GM23338 (cell line): ENCODE measurements at regions not wholly inside any gene's neighbourhood (a gene's known extent, or its start where the extent isn't known, plus 50 kb on each side); places are given as distances from the start of the nearest gene placed in this dataset.

Experiments
- ATAC-seq: fragments of 200-7000 bp; cut with Tn5 transposase; 3 replicates; pipeline ENCODE4 v1.9.1; 2020
- DNase-seq: peaks from one replicate; pipeline ENCODE4 v3.0.0-alpha.2; 2015; ENCODE audit warnings: low spot score
- H2AFZ ChIP-seq: fragments of 200-600 bp; sonication (generic); 2 replicates; pipeline ENCODE4 v1.8.0; 2016; ENCODE audit warnings: antibody characterized with exemption, mild to moderate bottlenecking, moderate library complexity
- H3F3A ChIP-seq: fragments of 200-600 bp; sonication (generic); replicated peaks from 2 replicates; pipeline ENCODE4 v1.8.0; 2017; ENCODE audit warnings: antibody characterized with exemption, mixed run types, low read depth
- H3K27ac ChIP-seq: fragments of 200-600 bp; sonication (generic); 2 replicates; pipeline ENCODE4 v1.6.1; 2016; ENCODE audit warnings: low read depth
- H3K27me3 ChIP-seq: fragments of 200-600 bp; sonication (generic); 2 replicates; pipeline ENCODE4 v1.8.0; 2016; ENCODE audit warnings: mild to moderate bottlenecking, mixed run types, moderate library complexity; ENCODE audit not compliant: insufficient read depth
- H3K36me3 ChIP-seq: fragments of 200-600 bp; sonication (generic); 2 replicates; pipeline ENCODE4 v1.8.0; 2016; ENCODE audit warnings: mild to moderate bottlenecking; ENCODE audit not compliant: insufficient read depth
- H3K4me1 ChIP-seq: fragments of 200-600 bp; sonication (generic); 2 replicates; pipeline ENCODE4 v1.8.0; 2016; ENCODE audit warnings: mild to moderate bottlenecking, moderate library complexity; ENCODE audit not compliant: insufficient read depth
- H3K4me2 ChIP-seq: fragments of 200-600 bp; sonication (generic); 2 replicates; pipeline ENCODE4 v1.7.1; 2017; ENCODE audit warnings: mixed run types
- H3K4me3 ChIP-seq: fragments of 200-600 bp; sonication (generic); 2 replicates; pipeline ENCODE4 v1.6.1; 2016; ENCODE audit warnings: mixed run types
- H3K79me2 ChIP-seq: fragments of 200-600 bp; sonication (generic); replicated peaks from 2 replicates; pipeline ENCODE4 v1.8.0; 2017; ENCODE audit warnings: mild to moderate bottlenecking; ENCODE audit not compliant: insufficient read depth
- H3K9me2 ChIP-seq: fragments of 200-600 bp; sonication (generic); 2 replicates; pipeline ENCODE4 v1.8.0; 2017; ENCODE audit not compliant: insufficient read depth
- H4K20me1 ChIP-seq: fragments of 200-600 bp; sonication (generic); replicated peaks from 2 replicates; pipeline ENCODE4 v1.8.0; 2017; ENCODE audit warnings: mild to moderate bottlenecking; ENCODE audit not compliant: insufficient read depth
- H3K27ac Mint-ChIP-seq: 2 replicates; pipeline ENCODE4 v1.8.0; 2020; ENCODE audit warnings: inconsistent platforms, mild to moderate bottlenecking, moderate library complexity, mixed read lengths
- H3K27me3 Mint-ChIP-seq: 3 replicates; pipeline ENCODE4 v1.8.0; 2022; ENCODE audit warnings: low read depth, mild to moderate bottlenecking, moderate library complexity, mixed read lengths, inconsistent platforms; ENCODE audit not compliant: insufficient read depth, poor library complexity
- H3K36me3 Mint-ChIP-seq: 3 replicates; pipeline ENCODE4 v1.8.0; 2021; ENCODE audit warnings: low read depth, mild to moderate bottlenecking, inconsistent platforms, moderate library complexity, mixed read lengths
- H3K4me1 Mint-ChIP-seq: 3 replicates; pipeline ENCODE4 v1.8.0; 2020; ENCODE audit warnings: mild to moderate bottlenecking, inconsistent platforms, mixed read lengths
- H3K4me3 Mint-ChIP-seq: 3 replicates; pipeline ENCODE4 v1.8.0; 2021; ENCODE audit warnings: moderate library complexity, mild to moderate bottlenecking, inconsistent platforms, mixed read lengths
- H3K9me3 Mint-ChIP-seq: 3 replicates; pipeline ENCODE4 v1.8.0; 2020; ENCODE audit warnings: moderate library complexity, mild to moderate bottlenecking, inconsistent platforms, mixed read lengths
- CREB1 ChIP-seq: fragments of 250-450 bp; sonication (Bioruptor Pico); IDR thresholded peaks from 2 replicates; pipeline ENCODE4 v1.5.0; 2020; ENCODE audit warnings: low read depth, mild to moderate bottlenecking, moderate library complexity
- ETS1 ChIP-seq: IDR thresholded peaks from 2 replicates; pipeline ENCODE4 v1.6.1; 2016; ENCODE audit warnings: antibody characterized with exemption
- EZH2 ChIP-seq: fragments of 200-600 bp; sonication (generic); IDR thresholded peaks from one replicate; pipeline ENCODE4 v1.8.0; 2017; ENCODE audit warnings: antibody characterized with exemption, mild to moderate bottlenecking, low read depth; ENCODE audit not compliant: unreplicated experiment
- EZH2phosphoT487 ChIP-seq: fragments of 200-600 bp; sonication (generic); IDR thresholded peaks from one replicate; pipeline ENCODE4 v1.8.1; 2018; ENCODE audit warnings: antibody characterized with exemption; ENCODE audit not compliant: unreplicated experiment
- JUNB ChIP-seq: IDR thresholded peaks from one replicate; pipeline ENCODE4 v1.6.1; 2016; ENCODE audit warnings: antibody characterized with exemption; ENCODE audit not compliant: unreplicated experiment
- NANOG ChIP-seq: IDR thresholded peaks from 2 replicates; pipeline ENCODE4 v1.6.1; 2016; ENCODE audit warnings: antibody characterized with exemption, borderline replicate concordance
- POLR2AphosphoS5 ChIP-seq: IDR thresholded peaks from 2 replicates; pipeline ENCODE4 v1.6.1; 2016; ENCODE audit warnings: antibody characterized with exemption, low read depth
- STAT1 ChIP-seq: IDR thresholded peaks from one replicate; pipeline ENCODE4 v1.6.1; 2016; ENCODE audit warnings: antibody characterized with exemption; ENCODE audit not compliant: unreplicated experiment
- ZNF114 ChIP-seq: fragments of 250-450 bp; sonication (Bioruptor Pico); IDR thresholded peaks from 2 replicates; pipeline ENCODE4 v1.5.0; 2020; ENCODE audit warnings: mild to moderate bottlenecking, moderate library complexity
- ZNF331 ChIP-seq: fragments of 250-450 bp; sonication (Bioruptor Pico); IDR thresholded peaks from 2 replicates; pipeline ENCODE4 v1.5.0; 2020; ENCODE audit warnings: low read depth, mild to moderate bottlenecking, moderate library complexity
- TF ChIP-seq, protein P1 (sequence below): fragments of 250-450 bp; sonication (Bioruptor Pico); IDR thresholded peaks from 2 replicates; pipeline ENCODE4 v1.5.0; 2020; ENCODE audit warnings: mild to moderate bottlenecking, moderate library complexity
- TF ChIP-seq, protein P2 (sequence below): IDR thresholded peaks from one replicate; pipeline ENCODE4 v1.6.1; 2018; ENCODE audit warnings: antibody characterized with exemption; ENCODE audit not compliant: unreplicated experiment
- TF ChIP-seq, protein P3 (sequence below), 2 experiments: fragments of 200-600 bp in 1 of 2; sonication (generic) in 1 of 2; conservative IDR thresholded peaks; 2 replicates each; pipeline versions ENCODE4 v1.5.1 to v1.6.1; 2016 to 2017; ENCODE audit warnings: antibody characterized with exemption in 2 of 2, low read depth in 2 of 2, mild to moderate bottlenecking in 2 of 2, moderate library complexity in 1 of 2

- no peak for DNase-seq
- no peaks in the 10 kb centered on the region for H3K36me3 ChIP-seq
- H3K79me2 ChIP-seq: no peaks in the 10 kb centered on the region
- no peak overlapping the region for H3K4me3 Mint-ChIP-seq
- H3K4me1 Mint-ChIP-seq: no peaks in the 10 kb centered on the region; the same call in 2 of the 3 replicates
- ATAC-seq: no peak
- H3F3A ChIP-seq: no peaks in the 10 kb centered on the region
- no peaks in the 10 kb centered on the region for H3K27me3 Mint-ChIP-seq
- H3K36me3 Mint-ChIP-seq: no peaks in the 10 kb centered on the region; the same call in 2 of the 3 replicates
- H3K4me2 ChIP-seq: no peak overlapping the region
- no peaks in the 10 kb centered on the region for H3K27me3 ChIP-seq
- H2AFZ ChIP-seq: no peak overlapping the region
- H4K20me1 ChIP-seq: no peaks in the 10 kb centered on the region
- H3K27ac ChIP-seq: no peak overlapping the region
- H3K9me2 ChIP-seq: no peaks in the 10 kb centered on the region
- no peak overlapping the region for H3K27ac Mint-ChIP-seq
- TF ChIP-seq EZH2: no peak
- no peak for TF ChIP-seq EZH2phosphoT487
- no peak for TF ChIP-seq POLR2AphosphoS5
- TF ChIP-seq, protein P1, sequence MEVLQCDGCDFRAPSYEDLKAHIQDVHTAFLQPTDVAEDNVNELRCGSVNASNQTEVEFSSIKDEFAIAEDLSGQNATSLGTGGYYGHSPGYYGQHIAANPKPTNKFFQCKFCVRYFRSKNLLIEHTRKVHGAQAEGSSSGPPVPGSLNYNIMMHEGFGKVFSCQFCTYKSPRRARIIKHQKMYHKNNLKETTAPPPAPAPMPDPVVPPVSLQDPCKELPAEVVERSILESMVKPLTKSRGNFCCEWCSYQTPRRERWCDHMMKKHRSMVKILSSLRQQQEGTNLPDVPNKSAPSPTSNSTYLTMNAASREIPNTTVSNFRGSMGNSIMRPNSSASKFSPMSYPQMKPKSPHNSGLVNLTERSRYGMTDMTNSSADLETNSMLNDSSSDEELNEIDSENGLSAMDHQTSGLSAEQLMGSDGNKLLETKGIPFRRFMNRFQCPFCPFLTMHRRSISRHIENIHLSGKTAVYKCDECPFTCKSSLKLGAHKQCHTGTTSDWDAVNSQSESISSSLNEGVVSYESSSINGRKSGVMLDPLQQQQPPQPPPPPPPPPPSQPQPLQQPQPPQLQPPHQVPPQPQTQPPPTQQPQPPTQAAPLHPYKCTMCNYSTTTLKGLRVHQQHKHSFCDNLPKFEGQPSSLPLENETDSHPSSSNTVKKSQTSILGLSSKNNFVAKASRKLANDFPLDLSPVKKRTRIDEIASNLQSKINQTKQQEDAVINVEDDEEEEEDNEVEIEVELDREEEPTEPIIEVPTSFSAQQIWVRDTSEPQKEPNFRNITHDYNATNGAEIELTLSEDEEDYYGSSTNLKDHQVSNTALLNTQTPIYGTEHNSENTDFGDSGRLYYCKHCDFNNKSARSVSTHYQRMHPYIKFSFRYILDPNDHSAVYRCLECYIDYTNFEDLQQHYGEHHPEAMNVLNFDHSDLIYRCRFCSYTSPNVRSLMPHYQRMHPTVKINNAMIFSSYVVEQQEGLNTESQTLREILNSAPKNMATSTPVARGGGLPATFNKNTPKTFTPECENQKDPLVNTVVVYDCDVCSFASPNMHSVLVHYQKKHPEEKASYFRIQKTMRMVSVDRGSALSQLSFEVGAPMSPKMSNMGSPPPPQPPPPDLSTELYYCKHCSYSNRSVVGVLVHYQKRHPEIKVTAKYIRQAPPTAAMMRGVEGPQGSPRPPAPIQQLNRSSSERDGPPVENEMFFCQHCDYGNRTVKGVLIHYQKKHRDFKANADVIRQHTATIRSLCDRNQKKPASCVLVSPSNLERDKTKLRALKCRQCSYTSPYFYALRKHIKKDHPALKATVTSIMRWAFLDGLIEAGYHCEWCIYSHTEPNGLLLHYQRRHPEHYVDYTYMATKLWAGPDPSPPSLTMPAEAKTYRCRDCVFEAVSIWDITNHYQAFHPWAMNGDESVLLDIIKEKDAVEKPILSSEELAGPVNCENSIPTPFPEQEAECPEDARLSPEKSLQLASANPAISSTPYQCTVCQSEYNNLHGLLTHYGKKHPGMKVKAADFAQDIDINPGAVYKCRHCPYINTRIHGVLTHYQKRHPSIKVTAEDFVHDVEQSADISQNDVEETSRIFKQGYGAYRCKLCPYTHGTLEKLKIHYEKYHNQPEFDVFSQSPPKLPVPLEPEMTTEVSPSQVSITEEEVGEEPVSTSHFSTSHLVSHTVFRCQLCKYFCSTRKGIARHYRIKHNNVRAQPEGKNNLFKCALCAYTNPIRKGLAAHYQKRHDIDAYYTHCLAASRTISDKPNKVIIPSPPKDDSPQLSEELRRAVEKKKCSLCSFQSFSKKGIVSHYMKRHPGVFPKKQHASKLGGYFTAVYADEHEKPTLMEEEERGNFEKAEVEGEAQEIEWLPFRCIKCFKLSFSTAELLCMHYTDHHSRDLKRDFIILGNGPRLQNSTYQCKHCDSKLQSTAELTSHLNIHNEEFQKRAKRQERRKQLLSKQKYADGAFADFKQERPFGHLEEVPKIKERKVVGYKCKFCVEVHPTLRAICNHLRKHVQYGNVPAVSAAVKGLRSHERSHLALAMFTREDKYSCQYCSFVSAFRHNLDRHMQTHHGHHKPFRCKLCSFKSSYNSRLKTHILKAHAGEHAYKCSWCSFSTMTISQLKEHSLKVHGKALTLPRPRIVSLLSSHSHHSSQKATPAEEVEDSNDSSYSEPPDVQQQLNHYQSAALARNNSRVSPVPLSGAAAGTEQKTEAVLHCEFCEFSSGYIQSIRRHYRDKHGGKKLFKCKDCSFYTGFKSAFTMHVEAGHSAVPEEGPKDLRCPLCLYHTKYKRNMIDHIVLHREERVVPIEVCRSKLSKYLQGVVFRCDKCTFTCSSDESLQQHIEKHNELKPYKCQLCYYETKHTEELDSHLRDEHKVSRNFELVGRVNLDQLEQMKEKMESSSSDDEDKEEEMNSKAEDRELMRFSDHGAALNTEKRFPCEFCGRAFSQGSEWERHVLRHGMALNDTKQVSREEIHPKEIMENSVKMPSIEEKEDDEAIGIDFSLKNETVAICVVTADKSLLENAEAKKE: no peak
- TF ChIP-seq ZNF331 (CRISPR knock-in tag): no peak
- TF ChIP-seq, protein P2, sequence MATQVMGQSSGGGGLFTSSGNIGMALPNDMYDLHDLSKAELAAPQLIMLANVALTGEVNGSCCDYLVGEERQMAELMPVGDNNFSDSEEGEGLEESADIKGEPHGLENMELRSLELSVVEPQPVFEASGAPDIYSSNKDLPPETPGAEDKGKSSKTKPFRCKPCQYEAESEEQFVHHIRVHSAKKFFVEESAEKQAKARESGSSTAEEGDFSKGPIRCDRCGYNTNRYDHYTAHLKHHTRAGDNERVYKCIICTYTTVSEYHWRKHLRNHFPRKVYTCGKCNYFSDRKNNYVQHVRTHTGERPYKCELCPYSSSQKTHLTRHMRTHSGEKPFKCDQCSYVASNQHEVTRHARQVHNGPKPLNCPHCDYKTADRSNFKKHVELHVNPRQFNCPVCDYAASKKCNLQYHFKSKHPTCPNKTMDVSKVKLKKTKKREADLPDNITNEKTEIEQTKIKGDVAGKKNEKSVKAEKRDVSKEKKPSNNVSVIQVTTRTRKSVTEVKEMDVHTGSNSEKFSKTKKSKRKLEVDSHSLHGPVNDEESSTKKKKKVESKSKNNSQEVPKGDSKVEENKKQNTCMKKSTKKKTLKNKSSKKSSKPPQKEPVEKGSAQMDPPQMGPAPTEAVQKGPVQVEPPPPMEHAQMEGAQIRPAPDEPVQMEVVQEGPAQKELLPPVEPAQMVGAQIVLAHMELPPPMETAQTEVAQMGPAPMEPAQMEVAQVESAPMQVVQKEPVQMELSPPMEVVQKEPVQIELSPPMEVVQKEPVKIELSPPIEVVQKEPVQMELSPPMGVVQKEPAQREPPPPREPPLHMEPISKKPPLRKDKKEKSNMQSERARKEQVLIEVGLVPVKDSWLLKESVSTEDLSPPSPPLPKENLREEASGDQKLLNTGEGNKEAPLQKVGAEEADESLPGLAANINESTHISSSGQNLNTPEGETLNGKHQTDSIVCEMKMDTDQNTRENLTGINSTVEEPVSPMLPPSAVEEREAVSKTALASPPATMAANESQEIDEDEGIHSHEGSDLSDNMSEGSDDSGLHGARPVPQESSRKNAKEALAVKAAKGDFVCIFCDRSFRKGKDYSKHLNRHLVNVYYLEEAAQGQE: no peak
- no peak for TF ChIP-seq NANOG
- TF ChIP-seq CREB1 (CRISPR knock-in tag): no peak
- TF ChIP-seq ZNF114 (CRISPR knock-in tag): no peak
- TF ChIP-seq STAT1: no peak
- TF ChIP-seq, protein P3, sequence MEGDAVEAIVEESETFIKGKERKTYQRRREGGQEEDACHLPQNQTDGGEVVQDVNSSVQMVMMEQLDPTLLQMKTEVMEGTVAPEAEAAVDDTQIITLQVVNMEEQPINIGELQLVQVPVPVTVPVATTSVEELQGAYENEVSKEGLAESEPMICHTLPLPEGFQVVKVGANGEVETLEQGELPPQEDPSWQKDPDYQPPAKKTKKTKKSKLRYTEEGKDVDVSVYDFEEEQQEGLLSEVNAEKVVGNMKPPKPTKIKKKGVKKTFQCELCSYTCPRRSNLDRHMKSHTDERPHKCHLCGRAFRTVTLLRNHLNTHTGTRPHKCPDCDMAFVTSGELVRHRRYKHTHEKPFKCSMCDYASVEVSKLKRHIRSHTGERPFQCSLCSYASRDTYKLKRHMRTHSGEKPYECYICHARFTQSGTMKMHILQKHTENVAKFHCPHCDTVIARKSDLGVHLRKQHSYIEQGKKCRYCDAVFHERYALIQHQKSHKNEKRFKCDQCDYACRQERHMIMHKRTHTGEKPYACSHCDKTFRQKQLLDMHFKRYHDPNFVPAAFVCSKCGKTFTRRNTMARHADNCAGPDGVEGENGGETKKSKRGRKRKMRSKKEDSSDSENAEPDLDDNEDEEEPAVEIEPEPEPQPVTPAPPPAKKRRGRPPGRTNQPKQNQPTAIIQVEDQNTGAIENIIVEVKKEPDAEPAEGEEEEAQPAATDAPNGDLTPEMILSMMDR (conservative IDR thresholded peaks at IDR 0.05; ENCODE audit: low read depth in 2 of 2): no peak
- no peak for TF ChIP-seq JUNB
- TF ChIP-seq ETS1: no peak
- H3K4me1 ChIP-seq: no peaks in the 10 kb centered on the region
- no peak overlapping the region for H3K4me3 ChIP-seq
- H3K9me3 Mint-ChIP-seq: peaks cover 9% of the 10 kb centered on the region; the same call in 2 of the 3 replicates
Measured at GRCh38 chr4:177109769-177110168, 199.9 kb upstream of the NEIL3 start.
